ENCODE measurements at regions not wholly inside any gene's neighbourhood (a gene's known extent, or its start where the extent isn't known, plus 50 kb on each side); places are given as distances from the start of the nearest gene placed in this dataset.

GRCh38 chr4:161172396-161173026 is 991.3 kb downstream of the FSTL5 start:
- Histone ChIP-seq H3K27ac (no peak overlapping the region), H3K27me3 (no peaks in the 10 kb centered on the region), H3K4me3 (no peak overlapping the region), H3K36me3 (replicated peaks in 1 of 2) (no peaks in the 10 kb centered on the region), H3K9me3 (replicated peaks in 1 of 3) (no peaks in the 10 kb centered on the region), H3K4me1 (replicated peaks in 1 of 2) (no peaks in the 10 kb centered on the region)
- intact Hi-C loops (cut with DNase I), result no loop called here
- TF ChIP-seq CTCF (IDR thresholded peaks at IDR 0.05) (no peak), POLR2A (IDR thresholded peaks at IDR 0.05) (no peak)
- DNase-seq, result no peak
- 61 to 83% (median 70%) methylated on average over 1 of the region's 1 CpG for WGBS, 4 donors

GRCh38 chr4:161167539-161167938 is 996.3 kb downstream of the FSTL5 start:
- H3K9me3 ChIP-seq (replicated peaks in 1 of 3), result no peaks in the 10 kb centered on the region
- intact Hi-C loops (cut with DNase I), result no loop called here
- H3K4me1 ChIP-seq (replicated peaks in 1 of 2), result no peaks in the 10 kb centered on the region
- no peak for DNase-seq
- H3K27ac ChIP-seq, result no peak overlapping the region
- no peak for TF ChIP-seq CTCF (IDR thresholded peaks at IDR 0.05)
- no peak for TF ChIP-seq POLR2A (IDR thresholded peaks at IDR 0.05)
- no peak overlapping the region for H3K4me3 ChIP-seq
- no peaks in the 10 kb centered on the region for H3K36me3 ChIP-seq (replicated peaks in 1 of 2)
- no peaks in the 10 kb centered on the region for H3K27me3 ChIP-seq

DNA sequence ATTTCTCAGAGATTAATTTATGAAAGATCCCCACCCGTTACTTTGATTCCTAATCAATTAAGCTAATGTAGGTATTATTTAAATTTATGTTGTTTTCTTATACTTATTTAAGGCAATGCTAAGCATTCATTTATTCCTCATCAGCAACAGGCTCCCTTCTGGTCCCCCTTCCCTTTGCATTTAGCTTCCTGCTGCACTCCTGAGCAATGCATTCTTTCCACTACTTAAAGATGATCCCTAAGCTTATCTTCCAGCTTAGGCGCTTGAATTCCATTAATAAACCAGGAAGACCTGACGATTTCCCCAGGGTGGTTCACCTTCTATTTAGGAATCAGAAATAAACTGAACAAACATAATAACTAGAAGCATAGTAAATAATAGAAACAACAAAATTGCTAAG is 1003.1 kb downstream of the FSTL5 start:
- no peaks in the 10 kb centered on the region for H3K27me3 ChIP-seq
- H3K9me3 ChIP-seq (replicated peaks in 1 of 3), result no peaks in the 10 kb centered on the region
- DNase-seq, result no peak
- WGBS, 4 donors, result 38 to 49% (median 46%) methylated on average over 3 of the region's 3 CpGs
- no peak overlapping the region for H3K27ac ChIP-seq
- H3K4me3 ChIP-seq, result no peak overlapping the region
- no peaks in the 10 kb centered on the region for H3K4me1 ChIP-seq (replicated peaks in 1 of 2)
- TF ChIP-seq CTCF (IDR thresholded peaks at IDR 0.05) (no peak), POLR2A (IDR thresholded peaks at IDR 0.05) (no peak)
- H3K36me3 ChIP-seq (replicated peaks in 1 of 2), result no peaks in the 10 kb centered on the region
- intact Hi-C loops (cut with DNase I), result no loop called here

DNA sequence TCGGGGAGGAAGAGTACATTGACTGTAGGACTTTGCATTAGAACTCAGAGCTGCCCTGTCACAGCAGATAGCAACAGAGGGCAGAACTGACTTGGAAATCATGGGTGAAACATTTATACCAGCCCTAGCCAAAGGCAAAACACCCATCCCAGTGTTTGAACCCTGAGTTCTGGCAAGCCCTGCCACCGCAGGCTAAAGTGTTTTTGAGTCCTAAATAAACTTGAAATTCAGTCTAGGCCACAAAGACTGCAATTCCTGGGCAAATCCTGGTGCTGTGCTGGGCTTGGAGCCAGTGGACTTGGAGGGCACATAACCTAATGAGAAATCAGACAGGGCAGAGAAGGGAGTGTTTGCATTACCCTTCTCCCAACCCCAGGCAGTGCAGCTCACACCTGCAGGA is 1015.7 kb downstream of the FSTL5 start:
- WGBS, 4 donors, result 66 to 94% (median 76%) methylated on average over 2 of the region's 2 CpGs
- no peaks in the 10 kb centered on the region for H3K9me3 ChIP-seq (replicated peaks in 1 of 3)
- H3K4me1 ChIP-seq (replicated peaks in 1 of 2), result no peaks in the 10 kb centered on the region
- no peaks in the 10 kb centered on the region for H3K36me3 ChIP-seq (replicated peaks in 1 of 2)
- H3K27me3 ChIP-seq, result no peaks in the 10 kb centered on the region
- DNase-seq, result no peak
- no peak overlapping the region for H3K4me3 ChIP-seq
- intact Hi-C loops (cut with DNase I), result no loop called here
- no peak for TF ChIP-seq POLR2A (IDR thresholded peaks at IDR 0.05)
- TF ChIP-seq CTCF (IDR thresholded peaks at IDR 0.05), result no peak
- no peak overlapping the region for H3K27ac ChIP-seq
